NCI-H1417 treated with DMSO at 0.1 percent for 48 hours (cell line): ENCODE measurements at regions not wholly inside any gene's neighbourhood (a gene's known extent, or its start where the extent isn't known, plus 50 kb on each side); places are given as distances from the start of the nearest gene placed in this dataset.
"Not testable (repeated sequence)": the region's sequence is repeated elsewhere in the genome, so short reads cannot be mapped to it uniquely, and the experiment has no call there.

Experiments used
- DNase-seq: peaks from one replicate; lab custom pipeline; 2025; lab: John Stamatoyannopoulos, UW

GRCh38 chr3:166818464-166818863 lies 561.6 kb downstream of the ZBBX start:
- no peak for DNase-seq

GRCh38 chr3:166817269-166817668 lies 562.8 kb downstream of the ZBBX start:
- DNase-seq, result not testable (repeated sequence)

GRCh38 chr3:166810741-166811445 lies 569.2 kb downstream of the ZBBX start:
- DNase-seq, result no peak

- DNase-seq, result no peak
Observed at GRCh38 chr3:166809520-166809919, 570.6 kb downstream of the ZBBX start.

DNA sequence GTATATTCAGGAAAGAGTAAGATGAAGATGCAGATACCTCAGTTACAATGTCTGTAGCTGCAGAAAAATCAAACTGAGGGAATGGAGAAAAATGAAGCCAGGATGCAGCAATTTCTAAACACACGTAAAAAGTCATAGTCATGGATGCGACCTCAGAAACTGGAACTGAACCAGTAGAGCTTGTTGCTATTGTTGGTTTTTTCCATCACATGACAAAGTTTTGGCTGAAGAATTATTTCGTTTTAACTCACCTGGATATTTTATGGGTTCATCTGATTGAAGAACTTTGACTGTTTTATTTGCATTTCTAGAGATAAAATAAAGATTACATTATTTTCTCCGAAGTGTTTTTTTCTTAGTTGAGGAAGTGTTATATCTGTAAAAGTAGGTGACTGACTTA lies 591.2 kb downstream of the ZBBX start:
- DNase-seq, result no peak

DNA sequence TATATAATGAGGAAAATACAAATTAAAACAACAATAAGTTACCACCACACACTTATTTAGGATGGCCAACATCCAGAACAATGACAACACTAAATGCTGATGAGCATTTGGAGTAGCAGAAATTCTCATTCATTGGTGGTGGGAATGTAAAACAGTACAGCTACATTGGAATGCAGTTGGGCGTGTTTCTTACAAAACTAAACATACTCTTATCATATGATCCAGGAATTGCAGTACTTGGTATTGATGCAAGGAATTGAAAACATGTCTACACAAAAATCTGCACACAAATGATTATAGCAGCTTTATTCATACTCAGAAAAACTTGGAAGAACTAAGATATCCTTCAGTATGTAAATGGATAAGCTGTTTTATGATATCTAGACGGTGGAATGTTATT lies 594.2 kb downstream of the ZBBX start:
- DNase-seq, result no peak

- no peak for DNase-seq
Observed at GRCh38 chr3:166783206-166783605, 596.9 kb downstream of the ZBBX start.

DNA sequence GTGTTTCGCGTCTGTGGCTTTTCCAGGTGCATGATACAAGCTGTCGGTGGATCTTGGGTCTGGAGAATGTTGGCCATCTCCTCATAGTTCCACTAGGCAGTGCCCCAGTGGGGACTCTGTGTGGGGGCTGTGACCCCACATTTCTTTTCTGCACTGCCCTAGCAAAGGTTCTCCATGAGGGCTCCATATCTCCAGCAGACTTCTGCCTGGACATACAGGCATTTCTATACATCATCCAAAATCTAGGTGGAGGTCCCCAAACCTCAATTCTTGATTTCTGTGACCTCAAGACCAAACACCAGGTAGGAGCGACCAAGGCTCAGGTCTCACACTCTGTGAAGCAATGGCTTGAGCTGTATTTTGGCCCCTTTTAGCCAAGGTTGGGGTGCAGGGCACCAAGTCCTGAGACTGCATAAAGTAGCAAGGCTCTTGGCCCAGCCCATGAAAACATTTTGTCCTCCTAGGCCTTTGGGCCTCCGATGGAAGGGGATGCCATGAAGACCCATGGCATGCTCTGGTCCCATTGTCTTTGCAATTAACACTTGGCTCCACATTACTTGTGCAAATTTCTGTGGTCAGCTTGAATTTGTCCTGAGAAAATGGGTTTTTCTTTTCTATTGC lies 615.3 kb downstream of the ZBBX start:
- no peak for DNase-seq

DNA sequence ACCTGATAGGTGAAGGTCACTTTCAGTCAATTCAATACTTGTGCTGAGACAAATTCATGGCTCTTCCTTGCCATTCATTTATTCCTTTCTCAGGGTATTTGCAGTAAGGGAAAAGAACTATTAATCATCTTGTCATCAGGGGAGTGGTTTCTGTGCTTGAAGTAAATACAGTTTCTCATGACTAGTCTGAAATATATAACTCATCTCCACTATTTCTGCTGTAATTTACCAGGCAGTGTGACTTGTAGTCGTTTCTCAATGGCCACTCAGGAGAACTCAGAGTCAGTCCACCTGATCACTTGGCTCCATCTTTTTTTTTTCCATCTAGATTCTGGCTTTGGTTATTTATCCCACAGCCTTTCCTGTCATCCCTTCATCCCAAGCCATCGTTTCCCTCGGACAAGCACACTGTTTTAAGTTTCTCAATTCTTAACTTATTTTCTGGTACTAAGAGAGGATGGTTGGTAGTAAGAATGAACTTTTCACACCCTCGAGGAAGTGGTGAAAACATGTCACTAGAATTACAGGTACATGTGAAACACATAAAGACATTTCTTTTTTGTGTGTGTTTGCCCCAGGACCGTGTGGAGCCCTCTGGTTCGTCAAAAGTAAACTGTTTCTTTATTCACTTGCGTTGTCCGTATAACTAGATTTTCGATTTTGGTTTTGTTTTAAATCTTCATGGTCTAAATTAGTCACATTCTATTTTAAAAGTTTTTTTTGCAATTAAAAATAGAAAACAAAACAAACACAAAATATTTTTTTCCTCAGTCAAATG lies 620.2 kb downstream of the ZBBX start:
- DNase-seq, result no peak

- DNase-seq, result no peak
Observed at GRCh38 chr3:166752214-166752613, 627.9 kb downstream of the ZBBX start.

DNA sequence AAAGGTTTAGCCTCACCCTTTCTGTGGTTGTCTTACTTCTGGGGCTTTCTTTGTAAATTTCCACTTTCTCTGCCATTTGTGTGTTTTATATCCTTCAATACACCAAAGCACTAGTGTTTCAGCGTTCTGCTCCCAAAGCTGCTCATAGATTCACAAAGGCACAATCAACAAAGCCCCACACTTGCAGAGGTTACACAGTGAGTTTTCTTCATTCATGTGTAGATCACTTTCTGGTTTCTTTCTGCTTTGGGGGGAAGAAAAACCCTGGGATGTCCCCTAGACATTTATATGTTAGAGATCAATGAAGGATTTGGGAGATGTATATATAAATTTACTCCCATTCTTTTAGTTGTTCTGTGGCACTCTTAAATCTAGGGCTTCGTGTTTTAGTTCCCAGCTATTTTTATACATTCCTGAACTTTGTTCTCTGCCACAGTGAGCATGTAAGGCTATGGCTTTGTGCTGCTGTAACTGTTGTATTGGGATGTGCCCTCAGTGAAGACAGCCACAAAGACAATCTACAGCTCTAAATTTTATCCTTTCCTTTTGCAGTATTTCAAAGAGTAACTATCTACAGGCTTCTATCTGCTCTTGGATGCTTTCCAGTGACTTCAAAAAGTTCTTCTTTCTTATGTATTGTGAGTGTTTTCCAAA lies 636.5 kb downstream of the ZBBX start:
- no peak for DNase-seq

DNA sequence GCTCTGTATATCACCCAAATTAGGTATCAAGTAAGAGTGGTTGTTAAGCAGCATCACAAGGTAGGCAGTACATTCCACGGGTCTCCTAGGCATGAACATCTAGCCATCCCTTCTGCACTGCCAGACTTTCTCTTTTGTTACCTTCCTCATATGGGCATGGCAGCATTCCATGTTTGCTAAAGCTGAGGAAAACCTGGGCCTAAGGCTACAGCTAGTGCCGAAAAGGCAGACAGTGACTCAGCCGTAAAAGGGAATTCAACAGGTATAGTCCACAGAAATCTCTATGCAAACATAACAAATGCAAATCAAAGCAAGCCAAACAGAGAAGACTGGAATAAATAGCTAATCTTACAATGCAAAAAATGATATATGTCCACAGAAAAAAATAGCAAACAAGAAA lies 645.4 kb downstream of the ZBBX start:
- no peak for DNase-seq

DNA sequence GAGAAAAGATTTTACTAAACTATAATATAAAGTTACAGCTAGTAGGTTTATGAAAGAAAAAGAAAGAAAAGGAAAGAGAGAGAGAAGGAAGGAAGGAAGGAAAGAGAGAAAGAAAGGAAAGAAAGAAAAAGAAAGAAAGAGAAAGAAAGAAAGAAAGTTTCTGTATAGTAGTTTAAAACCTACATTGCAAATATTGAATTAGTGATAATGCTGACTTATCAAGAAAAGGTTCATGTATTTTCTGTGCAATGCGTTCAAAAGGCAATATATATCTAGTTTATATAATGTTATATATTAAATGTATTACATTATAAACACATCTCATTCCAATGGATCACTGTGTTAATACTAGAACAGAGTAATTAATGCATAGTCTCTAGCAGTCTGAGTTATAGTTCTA lies 648.4 kb downstream of the ZBBX start:
- DNase-seq, result no peak

DNA sequence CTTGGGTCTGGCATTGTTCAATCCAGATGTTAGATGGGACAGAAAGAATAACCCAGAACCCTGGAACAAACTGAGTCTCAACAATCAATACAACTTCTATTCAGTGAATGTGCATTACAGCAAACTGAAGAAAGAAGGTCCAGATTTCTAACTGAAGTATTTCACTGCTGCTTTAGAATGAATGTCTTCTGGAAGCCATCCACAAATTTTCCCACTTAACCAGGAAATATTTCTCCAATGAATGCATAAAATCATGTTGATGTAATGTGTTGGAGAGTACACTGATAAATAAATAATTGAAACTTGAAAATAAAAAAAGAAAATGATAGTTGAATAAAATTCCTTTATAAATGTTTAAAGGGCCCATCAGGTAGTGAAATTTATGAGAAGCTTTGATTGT lies 658.6 kb downstream of the ZBBX start:
- no peak for DNase-seq

DNA sequence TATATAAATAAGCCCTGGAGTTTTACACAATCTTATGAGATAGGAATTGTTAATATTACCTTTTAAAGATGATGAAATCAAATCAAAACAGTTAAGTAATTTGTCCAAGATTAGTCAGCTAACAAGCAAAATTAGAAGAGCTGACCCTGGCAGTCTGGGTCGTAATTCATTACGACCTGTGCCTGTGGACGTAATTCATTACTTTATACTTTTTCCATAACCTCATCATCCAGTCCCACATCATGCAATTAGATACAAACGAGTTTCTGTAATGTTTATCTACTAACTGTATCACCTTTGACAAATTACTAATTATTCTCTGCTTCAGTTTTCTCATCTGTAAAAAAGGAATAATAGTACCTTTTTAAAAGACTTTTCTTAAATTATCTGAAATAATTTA lies 665.9 kb downstream of the ZBBX start:
- DNase-seq, result no peak

DNA sequence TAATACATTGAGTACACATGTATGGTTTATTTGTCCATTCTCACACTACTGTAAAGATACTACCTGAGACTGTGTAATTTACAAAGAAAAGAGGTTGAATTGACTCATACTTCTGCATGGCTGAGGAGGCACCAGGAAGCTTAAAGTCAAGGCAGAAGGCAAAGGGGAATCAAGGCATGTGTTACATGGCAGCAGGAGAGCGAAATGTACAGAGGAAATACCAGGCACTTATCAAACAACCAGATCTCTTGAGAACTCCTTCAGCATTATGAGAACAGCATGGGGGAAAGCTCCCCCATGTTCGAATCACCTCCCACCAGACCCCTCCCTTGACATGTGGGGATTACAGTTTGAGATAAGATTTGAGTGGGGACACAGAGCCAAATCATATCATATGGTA lies 666.3 kb downstream of the ZBBX start:
- DNase-seq, result no peak

DNA sequence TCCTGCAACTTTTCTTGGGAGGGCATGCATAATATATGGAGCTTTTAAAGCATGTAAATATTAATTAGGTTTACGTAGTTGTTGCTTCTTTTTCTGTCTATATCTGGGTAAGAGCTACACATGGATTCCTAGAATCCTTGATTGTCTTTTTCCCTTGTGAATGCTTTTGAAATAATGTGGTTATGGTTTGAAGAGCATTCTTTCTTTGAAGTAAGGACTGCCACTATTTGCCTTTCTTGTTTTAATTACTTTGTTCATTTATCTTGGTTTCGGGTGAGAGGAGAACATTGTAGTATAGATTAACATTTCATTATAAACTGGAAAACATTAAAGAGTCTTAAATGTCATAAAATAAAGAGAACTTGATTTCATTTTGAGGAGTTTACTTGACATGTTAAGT lies 674.0 kb downstream of the ZBBX start:
- DNase-seq, result no peak

DNA sequence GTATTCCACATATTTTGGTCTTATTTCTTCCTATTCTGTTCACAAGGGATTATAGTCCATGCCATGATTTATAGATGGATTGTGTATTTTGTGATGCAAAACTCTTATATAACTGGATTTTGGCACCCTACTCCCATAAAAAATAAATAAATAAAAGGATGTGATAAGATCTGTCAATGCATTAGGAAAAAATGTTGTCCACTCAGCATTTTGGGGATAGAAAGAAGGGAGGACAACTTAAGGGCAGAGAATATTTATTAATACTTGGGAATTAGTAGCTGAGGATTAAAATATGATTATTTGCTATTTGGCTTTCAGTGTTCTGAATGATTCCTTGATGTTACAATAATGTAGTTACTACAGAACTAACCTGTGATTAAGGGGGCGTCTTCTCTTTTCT lies 682.6 kb downstream of the ZBBX start:
- no peak for DNase-seq

- no peak for DNase-seq
Observed at GRCh38 chr3:166696103-166696502, 684.0 kb downstream of the ZBBX start.

DNA sequence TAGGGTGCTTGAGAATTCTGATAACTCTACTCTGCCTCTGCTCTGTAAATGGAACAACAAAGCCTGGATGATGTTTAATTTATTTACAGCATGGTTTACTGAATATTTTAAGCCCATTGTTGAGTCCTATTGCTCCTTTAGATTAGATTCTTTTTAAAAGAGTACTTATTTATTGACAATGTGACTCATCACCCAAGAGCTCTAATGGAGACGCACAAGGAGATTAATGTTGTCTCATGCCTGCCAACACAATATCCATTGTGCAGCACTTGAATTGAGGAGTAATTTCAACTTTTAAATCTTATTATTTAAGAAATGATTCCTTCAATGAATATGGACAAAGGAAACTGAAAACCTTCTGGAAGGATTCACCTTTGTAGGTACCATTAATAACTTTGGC lies 691.4 kb downstream of the ZBBX start:
- no peak for DNase-seq

- DNase-seq, result no peak
Observed at GRCh38 chr3:166685246-166685645, 694.9 kb downstream of the ZBBX start.

- DNase-seq, result not testable (repeated sequence)
Observed at GRCh38 chr3:166684077-166684476, 696.0 kb downstream of the ZBBX start.

DNA sequence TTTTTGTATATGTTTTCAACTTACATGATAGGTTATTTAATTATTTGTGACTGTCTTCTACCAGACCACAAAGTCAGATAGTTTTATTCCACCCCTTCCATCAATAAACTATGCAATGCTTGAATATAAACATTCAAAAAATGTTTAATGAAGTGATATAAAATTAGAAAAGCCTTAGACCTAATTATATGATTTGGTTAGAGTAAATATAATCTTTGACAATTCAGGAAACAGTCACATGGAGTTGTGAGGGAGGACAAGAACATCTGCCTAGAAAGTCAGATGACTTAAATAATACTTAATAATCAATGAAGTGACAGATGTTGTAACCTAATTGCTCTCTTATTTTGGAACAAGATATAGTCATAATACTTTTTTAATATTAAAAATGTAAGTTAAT lies 710.3 kb downstream of the ZBBX start:
- DNase-seq, result no peak
